Astrocyte (in vitro differentiated cells and primary cell): ENCODE measurements at regions not wholly inside any gene's neighbourhood (a gene's known extent, or its start where the extent isn't known, plus 50 kb on each side); places are given as distances from the start of the nearest gene placed in this dataset.

Experiments used
- DNase-seq: peaks from one replicate; pipeline ENCODE4 v3.0.0-alpha.2; 2010; ENCODE audit warnings: low read depth
- FAIRE-seq: peaks from 2 replicates; lab custom pipeline; 2011; peaks lifted over from hg19 to GRCh38; lab: Jason Lieb, UNC
- H2AFZ ChIP-seq: 2 replicates; pipeline ENCODE4 v1.6.0; 2012; ENCODE audit warnings: low read depth, low read length, inconsistent platforms
- H3K27ac ChIP-seq: 2 replicates; pipeline ENCODE4 v1.5.1; 2011; ENCODE audit warnings: low read depth, low read length, inconsistent platforms
- H3K27me3 ChIP-seq: 2 replicates; pipeline ENCODE4 v1.6.0; 2011; ENCODE audit warnings: low read length, inconsistent platforms; ENCODE audit not compliant: insufficient read depth
- H3K36me3 ChIP-seq: 2 replicates; pipeline ENCODE4 v1.5.1; 2011; ENCODE audit warnings: low read length, inconsistent platforms; ENCODE audit not compliant: insufficient read depth
- H3K4me1 ChIP-seq: 2 replicates; pipeline ENCODE4 v1.5.1; 2011; ENCODE audit warnings: low read length, inconsistent platforms; ENCODE audit not compliant: insufficient read depth
- H3K4me2 ChIP-seq: 2 replicates; pipeline ENCODE4 v1.6.0; 2012; ENCODE audit warnings: low read length, inconsistent platforms
- H3K4me3 ChIP-seq: 2 replicates; pipeline ENCODE4 v1.5.1; 2011; ENCODE audit warnings: low read depth, mild to moderate bottlenecking, low read length, inconsistent platforms; ENCODE audit not compliant: insufficient read depth
- H3K79me2 ChIP-seq: 2 replicates; pipeline ENCODE4 v1.6.0; 2012; ENCODE audit warnings: mild to moderate bottlenecking, low read length, inconsistent platforms; ENCODE audit not compliant: insufficient read depth
- H3K9ac ChIP-seq: 2 replicates; pipeline ENCODE4 v1.6.0; 2012; ENCODE audit warnings: mild to moderate bottlenecking, low read length, inconsistent platforms
- H3K9me3 ChIP-seq: 2 replicates; pipeline ENCODE4 v1.5.1; 2012; ENCODE audit warnings: low read depth, mild to moderate bottlenecking, low read length, inconsistent platforms; ENCODE audit not compliant: insufficient read depth
- H4K20me1 ChIP-seq: 2 replicates; pipeline ENCODE4 v1.6.0; 2012; ENCODE audit warnings: low read length, inconsistent platforms; ENCODE audit not compliant: insufficient read depth
- H3K27ac Mint-ChIP-seq: one replicate; pipeline ENCODE4 v1.8.0; 2021; ENCODE audit warnings: mild to moderate bottlenecking, mixed read lengths; ENCODE audit not compliant: unreplicated experiment
- H3K27me3 Mint-ChIP-seq: one replicate; pipeline ENCODE4 v1.8.0; 2021; ENCODE audit warnings: low read depth, mixed read lengths; ENCODE audit not compliant: unreplicated experiment
- H3K36me3 Mint-ChIP-seq: one replicate; pipeline ENCODE4 v1.8.0; 2021; ENCODE audit warnings: low read depth, mixed read lengths; ENCODE audit not compliant: unreplicated experiment
- H3K4me1 Mint-ChIP-seq: one replicate; pipeline ENCODE4 v1.8.0; 2021; ENCODE audit warnings: low read depth, mixed read lengths; ENCODE audit not compliant: unreplicated experiment
- H3K4me3 Mint-ChIP-seq: one replicate; pipeline ENCODE4 v1.8.0; 2021; ENCODE audit warnings: mild to moderate bottlenecking, moderate library complexity, mixed read lengths; ENCODE audit not compliant: unreplicated experiment
- H3K9me3 Mint-ChIP-seq: one replicate; pipeline ENCODE4 v1.8.0; 2021; ENCODE audit warnings: mild to moderate bottlenecking, mixed read lengths; ENCODE audit not compliant: unreplicated experiment
- EZH2 ChIP-seq: IDR thresholded peaks from 2 replicates; pipeline ENCODE4 v1.6.1; 2012; ENCODE audit warnings: mild to moderate bottlenecking, low read length, inconsistent platforms; ENCODE audit not compliant: insufficient read depth
- TF ChIP-seq, protein P1 (sequence below): IDR thresholded peaks from 2 replicates; pipeline ENCODE4 v1.5.1; 2011; ENCODE audit warnings: low read depth, mild to moderate bottlenecking, inconsistent platforms, low read length, moderate library complexity; ENCODE audit not compliant: insufficient read depth

DNA sequence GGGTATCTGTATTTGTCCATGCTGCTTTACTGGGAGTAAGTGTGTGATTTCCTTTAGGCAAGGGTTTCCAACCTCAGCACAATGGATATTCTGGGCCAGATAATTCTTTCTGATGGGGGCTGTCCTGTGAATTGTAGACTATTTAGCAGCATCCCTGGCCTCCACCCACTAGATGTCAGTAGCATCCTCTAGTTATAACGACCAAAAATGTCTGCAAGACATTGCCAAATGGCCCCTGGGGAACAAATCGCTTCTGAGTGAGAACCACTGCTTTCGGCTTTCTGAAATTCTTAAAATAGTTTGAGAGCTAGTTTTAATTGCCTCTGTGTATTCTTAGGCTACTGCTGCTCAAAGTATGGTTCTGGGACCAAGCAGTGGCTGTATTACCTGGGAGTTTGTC lies 81.2 kb upstream of the GPM6B start:
- H3K36me3 ChIP-seq: no peaks in the 10 kb centered on the region
- peaks cover 7% of the 10 kb centered on the region for H3K4me1 Mint-ChIP-seq
- no peak overlapping the region for H3K9ac ChIP-seq
- no peak overlapping the region for H3K4me3 ChIP-seq
- no peak overlapping the region for H3K27ac Mint-ChIP-seq
- H3K36me3 Mint-ChIP-seq: no peaks in the 10 kb centered on the region
- peak; percentile 95 for FAIRE-seq
- no peak overlapping the region for H3K4me2 ChIP-seq
- no peaks in the 10 kb centered on the region for H3K27me3 Mint-ChIP-seq
- peaks cover 13% of the 10 kb centered on the region for H3K4me1 ChIP-seq
- no peaks in the 10 kb centered on the region for H3K9me3 Mint-ChIP-seq
- no peaks in the 10 kb centered on the region for H3K9me3 ChIP-seq
- H3K27ac ChIP-seq: no peak overlapping the region
- no peaks in the 10 kb centered on the region for H3K27me3 ChIP-seq
- DNase-seq: no peak
- no peaks in the 10 kb centered on the region for H4K20me1 ChIP-seq
- no peaks in the 10 kb centered on the region for H3K79me2 ChIP-seq
- H3K4me3 Mint-ChIP-seq: no peak overlapping the region
- H2AFZ ChIP-seq: no peak overlapping the region
- TF ChIP-seq, protein P1, sequence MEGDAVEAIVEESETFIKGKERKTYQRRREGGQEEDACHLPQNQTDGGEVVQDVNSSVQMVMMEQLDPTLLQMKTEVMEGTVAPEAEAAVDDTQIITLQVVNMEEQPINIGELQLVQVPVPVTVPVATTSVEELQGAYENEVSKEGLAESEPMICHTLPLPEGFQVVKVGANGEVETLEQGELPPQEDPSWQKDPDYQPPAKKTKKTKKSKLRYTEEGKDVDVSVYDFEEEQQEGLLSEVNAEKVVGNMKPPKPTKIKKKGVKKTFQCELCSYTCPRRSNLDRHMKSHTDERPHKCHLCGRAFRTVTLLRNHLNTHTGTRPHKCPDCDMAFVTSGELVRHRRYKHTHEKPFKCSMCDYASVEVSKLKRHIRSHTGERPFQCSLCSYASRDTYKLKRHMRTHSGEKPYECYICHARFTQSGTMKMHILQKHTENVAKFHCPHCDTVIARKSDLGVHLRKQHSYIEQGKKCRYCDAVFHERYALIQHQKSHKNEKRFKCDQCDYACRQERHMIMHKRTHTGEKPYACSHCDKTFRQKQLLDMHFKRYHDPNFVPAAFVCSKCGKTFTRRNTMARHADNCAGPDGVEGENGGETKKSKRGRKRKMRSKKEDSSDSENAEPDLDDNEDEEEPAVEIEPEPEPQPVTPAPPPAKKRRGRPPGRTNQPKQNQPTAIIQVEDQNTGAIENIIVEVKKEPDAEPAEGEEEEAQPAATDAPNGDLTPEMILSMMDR: peak; percentile 26
- no peak for TF ChIP-seq EZH2

DNA sequence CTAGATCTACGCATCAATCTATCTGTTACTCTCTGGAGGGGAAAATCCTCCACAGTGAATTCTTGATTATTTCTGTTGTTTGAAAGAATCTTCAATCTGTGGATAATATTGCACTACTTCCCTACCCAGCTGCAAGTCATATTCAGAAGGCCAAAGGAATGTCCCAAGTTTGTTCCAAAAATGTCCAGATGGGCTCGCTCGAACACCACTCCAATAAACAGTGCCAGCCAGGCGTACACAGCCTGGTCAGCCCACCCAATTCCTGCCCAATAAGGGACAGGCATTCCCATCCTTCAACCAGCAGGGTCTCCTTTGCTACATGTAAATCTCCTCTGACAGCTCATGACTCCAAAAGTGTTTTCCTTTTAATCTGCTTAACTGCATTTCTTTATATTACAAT lies 80.7 kb upstream of the GPM6B start:
- no peak for TF ChIP-seq EZH2
- TF ChIP-seq, protein P1: no peak
- no peak for DNase-seq
- no peaks in the 10 kb centered on the region for H3K9me3 ChIP-seq
- H3K36me3 ChIP-seq: no peaks in the 10 kb centered on the region
- H2AFZ ChIP-seq: no peak overlapping the region
- peaks cover 11% of the 10 kb centered on the region for H3K4me1 ChIP-seq
- no peak overlapping the region for H3K27ac Mint-ChIP-seq
- FAIRE-seq: peak; percentile 93
- H3K4me1 Mint-ChIP-seq: peaks cover 7% of the 10 kb centered on the region
- no peak overlapping the region for H3K4me3 Mint-ChIP-seq
- no peaks in the 10 kb centered on the region for H3K27me3 ChIP-seq
- no peaks in the 10 kb centered on the region for H3K27me3 Mint-ChIP-seq
- no peaks in the 10 kb centered on the region for H3K79me2 ChIP-seq
- no peak overlapping the region for H3K4me3 ChIP-seq
- no peak overlapping the region for H3K9ac ChIP-seq
- no peaks in the 10 kb centered on the region for H3K9me3 Mint-ChIP-seq
- no peaks in the 10 kb centered on the region for H4K20me1 ChIP-seq
- no peak overlapping the region for H3K4me2 ChIP-seq
- H3K27ac ChIP-seq: no peak overlapping the region
- H3K36me3 Mint-ChIP-seq: no peaks in the 10 kb centered on the region

DNA sequence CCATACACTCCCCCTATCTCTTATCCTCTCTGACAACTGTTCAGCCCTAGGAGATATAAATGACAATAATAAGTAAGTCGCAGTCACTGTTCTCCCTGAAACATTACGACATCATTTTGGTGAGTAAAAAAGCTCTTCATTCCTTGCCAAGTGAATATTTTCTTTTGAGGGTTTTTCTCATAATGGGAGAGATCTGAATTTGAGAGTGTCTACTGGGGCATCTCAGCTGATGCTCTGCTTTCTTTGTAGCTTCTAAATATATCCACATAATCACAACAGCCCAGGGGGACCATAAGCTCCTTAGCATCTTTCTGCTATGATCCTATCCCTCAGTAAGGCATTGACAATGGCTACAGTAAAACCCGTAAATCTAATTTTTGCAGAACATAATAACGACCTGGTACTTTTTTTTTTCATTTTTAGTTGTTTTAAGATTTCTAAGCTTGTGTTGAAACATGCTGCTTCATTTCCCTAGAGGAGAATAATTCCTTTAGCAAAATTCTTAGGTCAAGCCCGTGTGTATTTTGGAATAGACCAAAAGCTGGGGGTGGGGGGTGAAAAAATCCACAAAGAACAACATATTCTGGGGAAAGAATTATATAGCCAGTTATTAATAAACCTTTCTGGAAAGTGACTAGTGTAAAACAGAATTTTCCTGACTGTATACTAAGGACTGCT lies 78.1 kb upstream of the GPM6B start:
- Histone ChIP-seq H2AFZ (no peak overlapping the region), H4K20me1 (no peaks in the 10 kb centered on the region), H3K4me1 (peaks cover 11% of the 10 kb centered on the region), H3K36me3 (no peaks in the 10 kb centered on the region), H3K4me2 (peak overlapping the region; percentile 46), H3K9me3 (no peaks in the 10 kb centered on the region), H3K4me3 (no peak overlapping the region), H3K27me3 (no peaks in the 10 kb centered on the region), H3K27ac (no peak overlapping the region), H3K79me2 (no peaks in the 10 kb centered on the region), H3K9ac (no peak overlapping the region)
- Mint-ChIP-seq H3K36me3 (no peaks in the 10 kb centered on the region), H3K4me3 (no peak overlapping the region), H3K4me1 (peaks cover 13% of the 10 kb centered on the region), H3K27ac (no peak overlapping the region), H3K27me3 (no peaks in the 10 kb centered on the region), H3K9me3 (no peaks in the 10 kb centered on the region)
- DNase-seq (no peak), FAIRE-seq (peak; percentile 39)
- TF ChIP-seq EZH2: no peak
- TF ChIP-seq, protein P1: no peak
